Left ventricle myocardium inferior (tissue), 1 donor: ENCODE measurements at regions not wholly inside any gene's neighbourhood (a gene's known extent, or its start where the extent isn't known, plus 50 kb on each side); places are given as distances from the start of the nearest gene placed in this dataset.

Source experiments
- DNase-seq: peaks from one replicate; pipeline ENCODE4 v3.0.0-alpha.2; 2020
- H3K27ac ChIP-seq: fragments of 200-600 bp; replicated peaks from 2 replicates; pipeline ENCODE4 v1.8.0; 2021
- H3K27me3 ChIP-seq: fragments of 200-600 bp; 2 replicates; pipeline ENCODE4 v1.8.0; 2021; ENCODE audit warnings: low read depth
- H3K36me3 ChIP-seq: fragments of 200-600 bp; 2 replicates; pipeline ENCODE4 v1.8.0; 2021
- H3K4me1 ChIP-seq: fragments of 200-600 bp; 2 replicates; pipeline ENCODE4 v1.8.0; 2021
- H3K4me3 ChIP-seq: fragments of 200-600 bp; 2 replicates; pipeline ENCODE4 v1.8.0; 2021; ENCODE audit warnings: mild to moderate bottlenecking, moderate library complexity
- H3K9me3 ChIP-seq: fragments of 200-600 bp; replicated peaks from 2 replicates; pipeline ENCODE4 v1.8.0; 2021
- intact Hi-C: fragments of 100-400 bp; cut with micrococcal nuclease; formaldehyde crosslinking; loops from one replicate; pipeline ENCODE4 v1.11.0; 2022
- TF ChIP-seq, protein P1 (sequence below): fragments of 200-600 bp; IDR thresholded peaks from 2 replicates; pipeline ENCODE4 v1.8.0; 2021; ENCODE audit warnings: antibody characterized with exemption, mild to moderate bottlenecking, borderline replicate concordance
- donor health status: DM: no; HTN: yes; CAD: no; lungs with severe emphysema.

- Histone ChIP-seq H3K4me1 (no peaks in the 10 kb centered on the region), H3K36me3 (no peaks in the 10 kb centered on the region), H3K27ac (no peak overlapping the region), H3K9me3 (no peaks in the 10 kb centered on the region), H3K27me3 (no peaks in the 10 kb centered on the region), H3K4me3 (no peak overlapping the region)
- TF ChIP-seq, protein P1, sequence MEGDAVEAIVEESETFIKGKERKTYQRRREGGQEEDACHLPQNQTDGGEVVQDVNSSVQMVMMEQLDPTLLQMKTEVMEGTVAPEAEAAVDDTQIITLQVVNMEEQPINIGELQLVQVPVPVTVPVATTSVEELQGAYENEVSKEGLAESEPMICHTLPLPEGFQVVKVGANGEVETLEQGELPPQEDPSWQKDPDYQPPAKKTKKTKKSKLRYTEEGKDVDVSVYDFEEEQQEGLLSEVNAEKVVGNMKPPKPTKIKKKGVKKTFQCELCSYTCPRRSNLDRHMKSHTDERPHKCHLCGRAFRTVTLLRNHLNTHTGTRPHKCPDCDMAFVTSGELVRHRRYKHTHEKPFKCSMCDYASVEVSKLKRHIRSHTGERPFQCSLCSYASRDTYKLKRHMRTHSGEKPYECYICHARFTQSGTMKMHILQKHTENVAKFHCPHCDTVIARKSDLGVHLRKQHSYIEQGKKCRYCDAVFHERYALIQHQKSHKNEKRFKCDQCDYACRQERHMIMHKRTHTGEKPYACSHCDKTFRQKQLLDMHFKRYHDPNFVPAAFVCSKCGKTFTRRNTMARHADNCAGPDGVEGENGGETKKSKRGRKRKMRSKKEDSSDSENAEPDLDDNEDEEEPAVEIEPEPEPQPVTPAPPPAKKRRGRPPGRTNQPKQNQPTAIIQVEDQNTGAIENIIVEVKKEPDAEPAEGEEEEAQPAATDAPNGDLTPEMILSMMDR: no peak
- intact Hi-C loops: no loop called here
- DNase-seq: no peak
Observed at GRCh38 chr4:100954046-100954445, 393.3 kb downstream of the PPP3CA start.

- TF ChIP-seq, protein P1: no peak
Observed at GRCh38 chr4:100953616-100954015, 393.7 kb downstream of the PPP3CA start.

DNA sequence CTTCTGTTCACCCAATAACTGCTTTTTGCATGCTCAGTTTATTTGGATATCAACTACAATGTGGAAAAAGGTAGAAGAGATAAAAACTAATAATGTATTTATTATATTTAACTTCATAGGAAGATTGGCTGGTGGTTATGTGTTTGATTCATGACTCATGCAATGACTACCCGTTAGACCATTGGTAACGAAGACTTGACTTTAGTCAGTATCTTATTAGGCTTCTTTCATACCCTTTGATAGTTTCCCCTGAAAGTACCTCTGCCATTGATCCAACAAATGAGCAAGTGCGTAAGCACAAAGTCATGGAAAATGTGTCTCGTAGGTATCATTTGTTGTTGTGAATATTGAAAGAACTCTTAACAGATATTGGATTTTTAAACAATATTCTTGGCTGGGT, 394.7 kb downstream of the PPP3CA start:
- H3K36me3 ChIP-seq: no peaks in the 10 kb centered on the region
- H3K27ac ChIP-seq: no peak overlapping the region
- intact Hi-C loops: no loop called here
- H3K27me3 ChIP-seq: no peaks in the 10 kb centered on the region
- DNase-seq: no peak
- no peak overlapping the region for H3K4me3 ChIP-seq
- no peaks in the 10 kb centered on the region for H3K4me1 ChIP-seq
- TF ChIP-seq, protein P1: no peak
- no peaks in the 10 kb centered on the region for H3K9me3 ChIP-seq

More at GRCh38 chr4:100953616-100954015, 393.7 kb downstream of the PPP3CA start:
- no peak overlapping the region for H3K27ac ChIP-seq
- no peaks in the 10 kb centered on the region for H3K9me3 ChIP-seq
- DNase-seq: no peak
- intact Hi-C loops: no loop called here
- H3K27me3 ChIP-seq: no peaks in the 10 kb centered on the region
- no peaks in the 10 kb centered on the region for H3K4me1 ChIP-seq
- no peak overlapping the region for H3K4me3 ChIP-seq
- no peaks in the 10 kb centered on the region for H3K36me3 ChIP-seq

GRCh38 chr4:100949350-100949935, 397.9 kb downstream of the PPP3CA start:
- H3K36me3 ChIP-seq: no peaks in the 10 kb centered on the region
- intact Hi-C loops: no loop called here
- no peak overlapping the region for H3K27ac ChIP-seq
- no peak for DNase-seq
- H3K4me3 ChIP-seq: no peak overlapping the region
- no peaks in the 10 kb centered on the region for H3K4me1 ChIP-seq
- H3K27me3 ChIP-seq: no peaks in the 10 kb centered on the region
- H3K9me3 ChIP-seq: no peaks in the 10 kb centered on the region
- TF ChIP-seq, protein P1: no peak

GRCh38 chr4:100948911-100949310, 398.4 kb downstream of the PPP3CA start:
- Histone ChIP-seq H3K36me3 (no peaks in the 10 kb centered on the region), H3K27me3 (no peaks in the 10 kb centered on the region), H3K27ac (no peak overlapping the region), H3K4me3 (no peak overlapping the region), H3K9me3 (no peaks in the 10 kb centered on the region), H3K4me1 (no peaks in the 10 kb centered on the region)
- TF ChIP-seq, protein P1: no peak
- DNase-seq: no peak
- intact Hi-C loops: no loop called here
